Epidermal melanocyte (primary cell): ENCODE measurements at regions not wholly inside any gene's neighbourhood (a gene's known extent, or its start where the extent isn't known, plus 50 kb on each side); places are given as distances from the start of the nearest gene placed in this dataset.

Experiments used
- DNase-seq: peaks from one replicate; pipeline ENCODE4 v3.0.0; 2011; ENCODE audit warnings: low spot score; ENCODE audit not compliant: insufficient read length

DNA sequence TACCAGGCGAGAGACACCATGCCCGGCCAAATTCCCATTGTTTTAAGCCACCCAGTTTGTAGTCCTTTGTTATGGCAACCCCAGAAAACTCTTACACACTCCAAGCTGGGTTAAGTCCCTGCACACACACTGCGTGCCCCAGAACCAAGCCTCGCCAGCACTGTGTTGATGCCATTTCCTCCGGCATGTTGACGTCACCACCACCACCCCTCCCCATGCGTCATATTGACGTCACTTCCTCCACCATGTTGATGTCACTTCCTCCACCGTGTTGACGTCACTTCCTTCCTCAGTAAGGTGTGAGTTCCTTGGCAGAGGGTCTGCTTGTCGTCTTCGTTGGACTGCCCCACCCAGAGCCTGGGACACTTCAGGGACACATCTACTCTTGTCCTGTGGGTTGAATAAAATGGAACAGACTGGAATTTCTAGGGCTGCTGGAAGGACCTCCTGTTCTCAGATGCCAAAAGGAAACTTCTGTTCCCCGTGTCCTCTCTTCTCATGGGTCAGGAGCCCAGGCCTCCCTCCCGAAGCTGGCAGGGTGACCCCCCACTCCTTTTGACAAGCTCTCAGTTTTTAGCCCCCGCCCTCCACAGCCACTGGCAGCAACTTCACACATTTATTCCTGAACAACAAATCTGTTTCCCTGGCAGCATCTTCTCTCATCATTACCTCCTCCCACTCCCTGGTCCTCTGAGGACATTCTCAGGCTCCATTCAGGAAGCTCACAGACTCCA lies 643.3 kb downstream of the NPHP4 start:
- no peak for DNase-seq

DNA sequence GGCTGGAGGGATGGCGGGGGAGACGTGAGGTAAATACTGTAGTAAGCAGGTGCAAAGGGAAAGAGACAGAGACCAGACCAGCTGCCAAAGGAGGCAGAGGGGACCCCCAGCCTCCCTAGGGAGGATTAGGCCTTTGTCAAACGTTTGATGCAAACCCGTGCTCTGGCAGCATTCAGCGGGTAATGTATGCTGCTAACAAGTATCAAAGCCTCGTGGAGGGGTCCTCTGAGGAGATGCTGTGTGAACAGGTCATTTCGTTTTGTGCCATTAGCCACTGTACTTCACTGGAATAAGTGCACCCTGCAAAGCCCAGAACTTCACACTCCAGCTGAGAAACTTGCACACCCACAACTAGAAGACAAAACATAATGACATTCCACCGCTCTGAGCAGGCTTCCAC lies 644.5 kb downstream of the NPHP4 start:
- DNase-seq: no peak

- DNase-seq: no peak
Observed at GRCh38 chr1:5345556-5345955, 646.7 kb downstream of the NPHP4 start.

GRCh38 chr1:5343256-5344020 lies 648.8 kb downstream of the NPHP4 start:
- DNase-seq: no peak

DNA sequence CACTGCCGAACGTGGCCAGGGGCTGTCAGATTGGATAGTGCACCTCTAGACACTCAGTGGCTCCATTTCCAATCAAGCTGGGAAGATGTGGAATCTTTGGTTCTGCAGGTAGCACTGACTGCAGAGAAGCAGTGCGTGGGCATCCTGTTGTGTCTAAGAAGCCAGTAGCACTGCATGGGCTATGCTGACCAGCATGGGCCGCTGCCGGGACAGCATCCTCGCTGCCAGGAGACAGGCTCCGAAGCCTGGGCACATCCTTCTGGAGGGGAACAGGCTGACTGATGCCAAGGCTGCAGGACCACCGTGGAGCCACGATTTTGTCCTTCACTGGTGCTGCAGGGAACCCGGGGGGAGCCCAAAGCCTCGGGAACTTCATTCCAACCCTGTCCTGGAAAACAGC lies 649.4 kb downstream of the NPHP4 start:
- no peak for DNase-seq

GRCh38 chr1:5342172-5342571 lies 650.1 kb downstream of the NPHP4 start:
- no peak for DNase-seq

GRCh38 chr1:5341471-5341870 lies 650.8 kb downstream of the NPHP4 start:
- DNase-seq: no peak

- DNase-seq: no peak
Observed at GRCh38 chr1:5340560-5341130, 651.6 kb downstream of the NPHP4 start.

DNA sequence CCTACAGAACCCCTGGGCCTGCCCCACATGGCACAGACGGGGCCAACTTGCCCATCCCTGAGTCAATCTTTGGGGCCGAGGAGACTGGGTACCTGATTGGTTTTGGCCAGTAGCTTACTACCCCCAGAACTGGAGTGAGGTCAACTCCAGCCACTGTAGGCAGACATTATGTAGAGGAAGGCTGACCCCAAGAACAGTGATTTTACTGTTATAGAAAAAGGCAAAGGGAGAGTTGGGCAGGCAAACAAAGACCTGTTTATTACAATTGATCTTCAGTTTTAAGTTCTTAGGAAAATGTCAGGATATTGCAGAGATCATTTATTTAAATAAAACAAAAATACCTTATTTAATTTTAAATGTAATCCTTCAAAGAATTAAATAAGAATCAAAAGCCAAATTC lies 653.8 kb downstream of the NPHP4 start:
- no peak for DNase-seq

- no peak for DNase-seq
Observed at GRCh38 chr1:5333291-5333690, 658.9 kb downstream of the NPHP4 start.

DNA sequence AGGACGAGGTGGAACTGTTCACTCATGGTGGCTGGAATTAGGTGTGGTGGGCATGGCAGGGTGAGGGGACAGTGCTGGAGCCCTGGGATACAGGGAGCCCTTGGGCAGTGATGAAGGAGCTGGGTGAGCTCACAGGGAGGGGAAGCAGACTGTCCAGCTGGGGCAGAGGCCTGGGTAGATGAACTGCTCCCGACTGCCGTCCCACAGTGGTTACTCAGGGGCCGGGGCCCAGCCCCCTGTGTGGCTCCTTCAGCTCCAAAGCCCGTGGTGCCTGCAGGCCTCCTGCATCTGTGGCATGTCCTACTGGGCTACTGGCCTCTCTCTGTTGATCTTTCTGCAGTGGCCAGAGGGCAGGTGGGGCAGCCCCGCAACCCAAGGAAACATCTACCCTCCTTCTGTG lies 661.1 kb downstream of the NPHP4 start:
- no peak for DNase-seq

- DNase-seq: no peak
Observed at GRCh38 chr1:5329068-5329739, 663.0 kb downstream of the NPHP4 start.

DNA sequence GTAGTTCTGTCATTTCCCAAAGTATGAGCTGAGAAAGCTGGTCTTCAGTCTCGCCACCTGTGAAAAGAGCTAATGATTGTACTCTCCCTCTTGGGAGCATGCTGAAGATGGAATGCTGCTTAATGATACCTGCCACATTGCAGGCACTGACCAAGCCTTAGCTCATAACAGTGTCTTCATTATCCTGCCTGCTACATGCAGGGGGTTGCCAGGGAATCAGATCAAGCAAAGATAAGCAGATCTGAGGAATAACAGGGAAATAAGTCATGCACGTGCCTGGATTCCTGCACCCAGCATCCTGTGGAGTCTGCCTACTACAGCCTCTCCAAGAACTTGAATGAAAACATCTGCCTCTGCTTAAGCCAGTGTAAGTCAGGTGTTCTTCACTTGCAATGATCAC lies 667.3 kb downstream of the NPHP4 start:
- no peak for DNase-seq

- no peak for DNase-seq
Observed at GRCh38 chr1:5318143-5318816, 663.9 kb downstream of the AJAP1 start.

- DNase-seq: no peak
Observed at GRCh38 chr1:5317391-5317790, 663.0 kb downstream of the AJAP1 start.

DNA sequence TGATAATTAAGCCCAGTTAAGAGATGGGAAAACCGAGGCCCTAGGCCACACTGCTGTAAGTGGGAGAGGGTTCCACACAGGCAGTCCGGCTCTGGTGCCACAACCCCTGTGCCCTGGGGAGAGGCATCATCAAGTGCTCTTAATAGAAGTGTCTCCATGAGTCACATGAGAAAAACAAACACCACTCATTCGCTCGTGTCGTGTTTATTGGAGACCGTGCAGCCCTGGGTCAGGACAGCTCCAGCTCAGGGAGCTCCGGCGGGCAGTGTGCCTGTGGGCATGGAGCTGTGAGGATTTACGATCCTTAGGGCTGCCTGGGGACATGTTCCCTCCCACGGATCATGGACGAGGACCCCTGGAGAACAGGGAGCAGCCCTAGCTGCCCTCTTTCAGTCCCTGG lies 658.5 kb downstream of the AJAP1 start:
- DNase-seq: no peak

- no peak for DNase-seq
Observed at GRCh38 chr1:5312293-5312674, 657.9 kb downstream of the AJAP1 start.

DNA sequence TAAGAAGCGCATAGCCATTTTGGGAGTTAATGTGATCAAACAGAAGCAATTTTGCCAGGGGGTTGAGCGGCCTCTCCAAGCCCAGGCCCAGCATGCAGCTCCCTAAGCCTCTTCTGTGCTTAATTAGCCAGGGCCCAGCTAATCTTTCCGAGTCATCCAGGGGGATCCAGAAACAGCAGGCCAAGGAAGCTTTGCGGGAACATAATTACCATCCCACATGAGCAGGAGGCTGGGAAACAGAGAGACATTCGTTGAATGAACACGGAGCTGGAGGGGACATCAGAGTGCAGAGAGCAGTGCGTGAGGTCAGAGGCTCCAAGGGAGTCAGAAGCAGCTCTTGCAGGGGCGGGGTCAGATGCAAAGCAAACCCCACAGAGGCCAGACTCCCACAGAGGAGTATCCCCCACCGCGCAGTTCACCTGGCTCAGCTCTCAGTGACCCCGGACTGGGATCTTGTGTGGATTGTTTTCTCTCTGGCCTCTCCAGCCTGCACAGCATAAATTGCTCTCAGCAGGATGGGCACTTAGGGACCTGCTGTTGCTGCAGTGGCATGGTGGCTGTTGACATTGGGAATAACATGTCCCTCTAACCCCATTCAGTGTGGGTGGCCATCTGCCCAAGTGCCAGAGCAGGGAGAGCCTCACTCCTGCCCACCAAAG lies 657.4 kb downstream of the AJAP1 start:
- no peak for DNase-seq

GRCh38 chr1:5311147-5311546 lies 656.7 kb downstream of the AJAP1 start:
- no peak for DNase-seq

- DNase-seq: no peak
Observed at GRCh38 chr1:5308249-5308648, 653.8 kb downstream of the AJAP1 start.

DNA sequence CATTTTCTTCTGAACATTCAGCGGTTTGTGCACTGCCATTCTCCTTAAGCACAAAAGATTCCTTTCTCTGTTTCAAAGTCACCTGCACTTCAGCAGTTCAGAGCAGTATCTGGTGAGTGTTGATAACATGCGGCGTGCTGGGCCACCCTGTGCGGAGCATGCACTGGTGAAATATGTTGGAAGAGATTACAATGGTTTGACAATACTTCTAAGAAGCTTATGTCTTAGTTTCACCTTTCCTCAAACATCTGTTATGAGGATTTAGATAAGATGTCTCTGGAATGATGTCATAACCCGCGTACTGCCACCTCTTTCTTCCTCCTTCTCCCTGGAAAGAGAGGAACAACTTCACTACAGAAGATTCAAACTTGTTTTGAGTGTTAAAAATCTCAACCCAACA lies 650.3 kb downstream of the AJAP1 start:
- no peak for DNase-seq
